ENCODE measurements at regions not wholly inside any gene's neighbourhood (a gene's known extent, or its start where the extent isn't known, plus 50 kb on each side); places are given as distances from the start of the nearest gene placed in this dataset.

DNA sequence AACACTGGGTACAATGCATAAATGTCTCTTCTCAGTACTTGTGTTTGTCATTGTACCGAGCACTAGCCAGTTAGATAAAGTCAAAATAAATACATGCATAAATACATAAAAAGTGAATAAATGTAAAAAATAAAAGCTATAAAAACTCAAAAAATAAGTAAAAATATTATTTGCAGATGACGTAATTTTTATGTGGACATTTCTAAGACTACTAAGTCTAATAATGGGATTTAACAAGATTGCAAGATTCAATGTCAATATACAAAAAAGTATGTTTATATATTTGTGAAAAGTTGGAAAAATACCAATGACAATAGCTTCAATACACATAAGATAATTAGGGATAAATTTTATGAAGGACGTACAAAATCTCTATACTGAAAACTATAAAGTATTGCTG, 639.6 kb downstream of the CBLN4 start:
- Mint-ChIP-seq H3K4me1 (no peaks in the 10 kb centered on the region), H3K27me3 (ENCODE audit: low read depth) (peaks cover 3% of the 10 kb centered on the region), H3K9me3 (no peaks in the 10 kb centered on the region), H3K4me3 (no peak overlapping the region), H3K27ac (no peak overlapping the region), H3K36me3 (ENCODE audit: insufficient read depth in 1 of 3, low read depth in 3 of 3) (no peaks in the 10 kb centered on the region)
- Histone ChIP-seq H3K56ac (ENCODE audit: insufficient read length, low read depth, low read length) (no peak overlapping the region), H3K79me1 (ENCODE audit: insufficient read depth, low read depth, low read length, poor library complexity, severe bottlenecking) (no peaks in the 10 kb centered on the region), H2BK20ac (ENCODE audit: low read depth, low read length, poor library complexity, severe bottlenecking) (no peak overlapping the region), H2BK12ac (ENCODE audit: insufficient read length, low read depth, low read length) (no peak overlapping the region), H3T11ph (ENCODE audit: low read length) (no peak overlapping the region), H3K27me3 (ENCODE audit: insufficient read depth, low read length) (no peaks in the 10 kb centered on the region), H3K9ac (ENCODE audit: extremely low read depth, insufficient read length, low read length) (no peak overlapping the region), H4K5ac (ENCODE audit: insufficient read length, low read depth, low read length) (no peak overlapping the region), H3K18ac (ENCODE audit: insufficient read length, low read depth, low read length) (no peak overlapping the region), H3K23ac (ENCODE audit: insufficient read length, low read depth, low read length) (no peak overlapping the region), H2BK120ac (ENCODE audit: low read depth, low read length, poor library complexity, severe bottlenecking) (no peak overlapping the region), H4K8ac (replicated peaks; ENCODE audit: insufficient read length, low read depth, low read length) (no peak overlapping the region), H3K79me2 (ENCODE audit: insufficient read depth, low read length) (no peaks in the 10 kb centered on the region), H3K27ac (ENCODE audit: insufficient read length, low read depth, low read length) (no peak overlapping the region), H3K9me3 (ENCODE audit: control insufficient read depth, low read depth, low read length) (no peaks in the 10 kb centered on the region), H4K91ac (ENCODE audit: insufficient read length, low read depth, low read length) (no peak overlapping the region), H3K23me2 (ENCODE audit: insufficient read length, low read depth, low read length, poor library complexity, severe bottlenecking) (no peaks in the 10 kb centered on the region), H2BK5ac (ENCODE audit: insufficient read length, low read length) (no peak overlapping the region), H3K4me2 (ENCODE audit: insufficient read depth, insufficient read length, low read length) (no peak overlapping the region), H4K20me1 (ENCODE audit: control insufficient read depth, insufficient read depth, insufficient read length) (no peaks in the 10 kb centered on the region), H3K4ac (ENCODE audit: low read depth, low read length) (no peak overlapping the region), H2BK15ac (ENCODE audit: low read depth, low read length) (no peak overlapping the region), H3K14ac (ENCODE audit: insufficient read depth, low read length) (no peak overlapping the region), H2AK5ac (ENCODE audit: insufficient read length, low read length) (no peak overlapping the region), H3K4me1 (ENCODE audit: insufficient read depth, low read length) (no peaks in the 10 kb centered on the region), H2AFZ (ENCODE audit: low read length) (no peak overlapping the region)
- no peak for DNase-seq
- no CpG with 5 or more reads among the region's 3 CpGs for WGBS (ENCODE audit: extremely low coverage, insufficient read length, low lambda C conversion rate)
- TF ChIP-seq, protein P1, sequence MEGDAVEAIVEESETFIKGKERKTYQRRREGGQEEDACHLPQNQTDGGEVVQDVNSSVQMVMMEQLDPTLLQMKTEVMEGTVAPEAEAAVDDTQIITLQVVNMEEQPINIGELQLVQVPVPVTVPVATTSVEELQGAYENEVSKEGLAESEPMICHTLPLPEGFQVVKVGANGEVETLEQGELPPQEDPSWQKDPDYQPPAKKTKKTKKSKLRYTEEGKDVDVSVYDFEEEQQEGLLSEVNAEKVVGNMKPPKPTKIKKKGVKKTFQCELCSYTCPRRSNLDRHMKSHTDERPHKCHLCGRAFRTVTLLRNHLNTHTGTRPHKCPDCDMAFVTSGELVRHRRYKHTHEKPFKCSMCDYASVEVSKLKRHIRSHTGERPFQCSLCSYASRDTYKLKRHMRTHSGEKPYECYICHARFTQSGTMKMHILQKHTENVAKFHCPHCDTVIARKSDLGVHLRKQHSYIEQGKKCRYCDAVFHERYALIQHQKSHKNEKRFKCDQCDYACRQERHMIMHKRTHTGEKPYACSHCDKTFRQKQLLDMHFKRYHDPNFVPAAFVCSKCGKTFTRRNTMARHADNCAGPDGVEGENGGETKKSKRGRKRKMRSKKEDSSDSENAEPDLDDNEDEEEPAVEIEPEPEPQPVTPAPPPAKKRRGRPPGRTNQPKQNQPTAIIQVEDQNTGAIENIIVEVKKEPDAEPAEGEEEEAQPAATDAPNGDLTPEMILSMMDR (conservative IDR thresholded peaks at IDR 0.05) = no peak

Measured in H9 (cell line).